Heart right ventricle (tissue), 16 donors: ENCODE measurements at regions not wholly inside any gene's neighbourhood (a gene's known extent, or its start where the extent isn't known, plus 50 kb on each side); places are given as distances from the start of the nearest gene placed in this dataset.
A peak's percentile ranks its signal among the peaks of the same experiment; 100 is the strongest.

ENCODE experiments used
- ATAC-seq, 8 donors: fragments of 200-7000 bp; cut with Tn5 transposase; one replicate each; pipeline ENCODE4 v1.9.1; 2020; ENCODE audit warnings: mild to moderate bottlenecking in 8 of 8, moderate library complexity in 8 of 8, moderate number of reproducible peaks in 1 of 8
- DNase-seq, 2 donors: peaks; one replicate each; pipeline ENCODE4 v3.0.0-alpha.2; 2020
- H3K27ac ChIP-seq, 10 donors: fragments of 200-600 bp; sonication (generic) in 2 of 10; one replicate each; pipeline versions ENCODE4 v1.5.0 to v1.8.0; 2020 to 2022; ENCODE audit warnings: mild to moderate bottlenecking in 3 of 10
- H3K27me3 ChIP-seq, 7 donors: fragments of 200-600 bp; one replicate each; pipeline ENCODE4 v1.8.0; 2021 to 2022; ENCODE audit warnings: mild to moderate bottlenecking in 2 of 7
- H3K36me3 ChIP-seq, 9 donors: fragments of 200-600 bp; sonication (generic) in 1 of 9; one replicate each; pipeline versions ENCODE4 v1.5.0 to v1.8.0; 2020 to 2022; ENCODE audit warnings: mild to moderate bottlenecking in 2 of 9
- H3K4me1 ChIP-seq, 9 donors: fragments of 200-600 bp; sonication (generic) in 1 of 9; one replicate each; pipeline versions ENCODE4 v1.5.0 to v1.8.0; 2020 to 2022; ENCODE audit warnings: mild to moderate bottlenecking in 4 of 9
- H3K4me3 ChIP-seq, 10 donors: fragments of 200-600 bp; sonication (generic) in 2 of 10; one replicate each; pipeline versions ENCODE4 v1.5.0 to v1.8.0; 2020 to 2022; ENCODE audit warnings: mild to moderate bottlenecking in 7 of 10, moderate library complexity in 2 of 10
- H3K9me3 ChIP-seq, 11 donors: fragments of 200-600 bp in 10 of 11; sonication (generic) in 2 of 11; one replicate each; pipeline versions ENCODE4 v1.5.0 to v1.8.0; 2013 to 2022; ENCODE audit warnings: mild to moderate bottlenecking in 2 of 11, control low read depth in 1 of 11, moderate library complexity in 1 of 11
- CTCF ChIP-seq, 9 donors: fragments of 200-600 bp; sonication (generic) in 2 of 9; IDR thresholded peaks; one replicate each; pipeline versions ENCODE4 v1.5.0 to v1.8.0; 2021 to 2022; ENCODE audit warnings: antibody characterized with exemption in 9 of 9, mild to moderate bottlenecking in 5 of 9, moderate library complexity in 1 of 9
- WGBS, 2 donors: extraction: QIAGEN DNeasy Blood & Tissue Kit; methylation state at CpG; one replicate each; pipeline ENCODE4 v1.1.7; 2013; ENCODE audit warnings: inconsistent platforms in 1 of 2; 5-methylcytosine and 5-hydroxymethylcytosine counted together
- intact Hi-C, 10 donors: fragments of 100-400 bp; cut with DNase I; formaldehyde crosslinking; loops; one replicate each; pipeline versions ENCODE4 v1.11.1 to v1.14.2; 2022
- donor health status: Arrhythmogenic right ventricular cardiomyopathy.
- donor health status: ischemic (EF 13 %, LVEDD 7.1; RV severe dilation, severe dysfunction).
- donor health status: healthy with polysubstance abuse.
- donor health status: DM: no; HTN: yes; CAD: no.
- donor health status: DM: no; HTN: no; CAD: no.
- donor health status: ischemic (EF 25% LVEDD 6.9; RV normal size, moderate dysfunction).
- donor health status: ischemic (EF 25% LVEDD 5.7; RV mildly dilated, moderate dysfunction).
- donor health status: healthy.
- donor health status: DM: yes; HTN: yes; CAD: no.
- donor health status: Ischemic cardiomyopathy.
- donor health status: ischemic (EF 35%, LVEDD 5.7; RV mildly dilated, moderate dysfunction).
- donor health status: nonischemic (EF 11% LVEDD 7.7; RV severe dilation, severe dysfunction).
- donor health status: DM: yes; HTN: yes; CAD: no.
- donor health status: PGD.
- donor health status: ischemic (EF 29% LVEDD 5.4; RV normal size, mild dysfunction).
- donor health status: nonischemic (EF 23%, LVEDD 6.1; RV moderate dilation, normal function).

GRCh38 chr16:73599870-73600269, 551.9 kb upstream of the ZFHX3 start:
- Histone ChIP-seq H3K27me3 (no peaks in the 10 kb centered on the region), H3K27ac (no peak overlapping the region), H3K9me3 (peaks cover 0 to 5% (median 0%) of the 10 kb centered on the region in 11 donors), H3K4me3 (no peak overlapping the region), H3K36me3 (no peaks in the 10 kb centered on the region), H3K4me1 (no peaks in the 10 kb centered on the region)
- WGBS, 2 donors, result 61 to 63% methylated on average over 2 of the region's 2 CpGs
- DNase-seq (no peak), ATAC-seq (no peak)
- no peak for TF ChIP-seq CTCF (IDR thresholded peaks at IDR 0.05)
- intact Hi-C loops, result no loop called here

GRCh38 chr16:73599351-73599750, 551.4 kb upstream of the ZFHX3 start:
- ATAC-seq, result no peak
- intact Hi-C loops, result no loop called here
- Histone ChIP-seq H3K4me1 (no peaks in the 10 kb centered on the region), H3K9me3 (peaks cover 0 to 5% (median 0%) of the 10 kb centered on the region in 11 donors), H3K27me3 (no peaks in the 10 kb centered on the region), H3K4me3 (no peak overlapping the region), H3K36me3 (no peaks in the 10 kb centered on the region), H3K27ac (no peak overlapping the region)
- TF ChIP-seq CTCF (IDR thresholded peaks at IDR 0.05), result no peak
- WGBS, 2 donors, result 49 to 57% methylated on average over 2 of the region's 2 CpGs
- DNase-seq, result no peak

- DNase-seq (no peak), ATAC-seq (no peak)
- Histone ChIP-seq H3K4me3 (no peak overlapping the region), H3K27ac (no peak overlapping the region), H3K9me3 (peaks cover 0 to 23% (median 0%) of the 10 kb centered on the region in 11 donors), H3K36me3 (no peaks in the 10 kb centered on the region), H3K4me1 (no peaks in the 10 kb centered on the region), H3K27me3 (no peaks in the 10 kb centered on the region)
- TF ChIP-seq CTCF (IDR thresholded peaks at IDR 0.05), result no peak
- intact Hi-C loops, result loop anchor here in 1 of 10 donors (10.0 kb wide), 1 partner anchor 61 kb away; no protein-coding TSS in a partner anchor
- 85 to 87% methylated on average over 1 of the region's 1 CpG for WGBS, 2 donors
Measured at GRCh38 chr16:73584157-73584556, 536.2 kb upstream of the ZFHX3 start.

GRCh38 chr16:73572135-73572828, 524.4 kb upstream of the ZFHX3 start:
- intact Hi-C loops, result no loop called here
- ATAC-seq (peak in 2 of 8 donors; percentile 55 to 76), DNase-seq (peak; percentile 60 to 75)
- Histone ChIP-seq H3K27me3 (peaks cover 0 to 29% (median 14%) of the 10 kb centered on the region in 7 donors), H3K36me3 (no peaks in the 10 kb centered on the region), H3K27ac (no peak overlapping the region), H3K4me3 (no peak overlapping the region), H3K4me1 (peaks cover 0 to 10% (median 0%) of the 10 kb centered on the region in 9 donors), H3K9me3 (no peaks in the 10 kb centered on the region)
- TF ChIP-seq CTCF (IDR thresholded peaks at IDR 0.05), result no peak
- WGBS, 2 donors, result 37 to 41% methylated on average over 8 of the region's 8 CpGs
